DOHH2 (cell line): ENCODE measurements at regions not wholly inside any gene's neighbourhood (a gene's known extent, or its start where the extent isn't known, plus 50 kb on each side); places are given as distances from the start of the nearest gene placed in this dataset.

Source experiments
- H3F3A ChIP-seq: fragments of 200-600 bp; sonication (generic), shearing (Covaris generic); 2 replicates; pipeline ENCODE4 v1.6.0; 2016; ENCODE audit warnings: antibody characterized with exemption, mild to moderate bottlenecking; ENCODE audit not compliant: control insufficient read depth, insufficient read depth
- H3K27ac ChIP-seq: fragments of 200-600 bp; sonication (generic); 2 replicates; pipeline ENCODE4 v1.5.1; 2014; ENCODE audit warnings: low read depth, mild to moderate bottlenecking, low read length, moderate library complexity
- H3K27me3 ChIP-seq: fragments of 200-600 bp; sonication (generic); 2 replicates; pipeline ENCODE4 v1.6.1; 2014; ENCODE audit warnings: mild to moderate bottlenecking, low read length, mixed read lengths; ENCODE audit not compliant: control insufficient read depth
- H3K36me3 ChIP-seq: fragments of 200-600 bp; sonication (generic); 2 replicates; pipeline ENCODE4 v1.6.1; 2014; ENCODE audit warnings: mild to moderate bottlenecking, low read length, moderate library complexity, mixed read lengths; ENCODE audit not compliant: control insufficient read depth
- H3K4me1 ChIP-seq: fragments of 200-600 bp; sonication (generic); 2 replicates; pipeline ENCODE4 v1.6.1; 2014; ENCODE audit warnings: mild to moderate bottlenecking, low read length, mixed read lengths; ENCODE audit not compliant: control insufficient read depth
- H3K4me2 ChIP-seq: fragments of 200-600 bp; sonication (generic); 2 replicates; pipeline ENCODE4 v1.6.0; 2014; ENCODE audit warnings: mild to moderate bottlenecking, low read length, moderate library complexity
- H3K4me3 ChIP-seq: fragments of 200-600 bp; sonication (generic); 2 replicates; pipeline ENCODE4 v1.5.1; 2014; ENCODE audit warnings: mild to moderate bottlenecking, low read length, mixed read lengths
- H3K79me2 ChIP-seq: fragments of 200-600 bp; sonication (generic); 2 replicates; pipeline ENCODE4 v1.6.1; 2014; ENCODE audit warnings: mild to moderate bottlenecking, low read length, mixed read lengths; ENCODE audit not compliant: control insufficient read depth
- H3K9me2 ChIP-seq: fragments of 200-600 bp; sonication (generic); replicated peaks from 2 replicates; pipeline ENCODE4 v1.6.1; 2014; ENCODE audit warnings: mild to moderate bottlenecking, low read length, mixed read lengths; ENCODE audit not compliant: control insufficient read depth
- H3K9me3 ChIP-seq: fragments of 200-600 bp; sonication (generic); 2 replicates; pipeline ENCODE4 v1.6.1; 2014; ENCODE audit warnings: antibody characterized with exemption, low read length, mixed read lengths; ENCODE audit not compliant: control insufficient read depth, insufficient read depth
- H4K20me1 ChIP-seq: fragments of 200-600 bp; sonication (generic); 2 replicates; pipeline ENCODE4 v1.6.0; 2014; ENCODE audit warnings: low read depth, mild to moderate bottlenecking, antibody characterized with exemption, low read length, moderate library complexity; ENCODE audit not compliant: control insufficient read depth, insufficient read depth
- CTCF ChIP-seq: fragments of 200-600 bp; sonication (generic); IDR thresholded peaks from one replicate; pipeline ENCODE4 v1.5.1; 2014; ENCODE audit warnings: antibody characterized with exemption, mild to moderate bottlenecking, low read depth, low read length; ENCODE audit not compliant: poor library complexity, severe bottlenecking
- EZH2phosphoT487 ChIP-seq: fragments of 200-600 bp; sonication (generic); IDR thresholded peaks from 2 replicates; pipeline ENCODE4 v1.6.1; 2017; ENCODE audit warnings: borderline replicate concordance, mild to moderate bottlenecking, antibody characterized with exemption, low read length, moderate library complexity, mixed read lengths

GRCh38 chr3:80688814-80689213 is 921.0 kb upstream of the ROBO1 start:
- H3K4me1 ChIP-seq = no peaks in the 10 kb centered on the region
- H3K4me2 ChIP-seq = no peak overlapping the region
- H3K9me2 ChIP-seq = no peaks in the 10 kb centered on the region
- H3K27ac ChIP-seq = no peak overlapping the region
- no peaks in the 10 kb centered on the region for H3K79me2 ChIP-seq
- no peak for TF ChIP-seq CTCF
- TF ChIP-seq EZH2phosphoT487 = no peak
- H3K27me3 ChIP-seq = no peaks in the 10 kb centered on the region
- H3K4me3 ChIP-seq = no peak overlapping the region
- H3K36me3 ChIP-seq = no peaks in the 10 kb centered on the region
- no peaks in the 10 kb centered on the region for H3F3A ChIP-seq
- H4K20me1 ChIP-seq = no peaks in the 10 kb centered on the region
- no peaks in the 10 kb centered on the region for H3K9me3 ChIP-seq

- TF ChIP-seq CTCF (no peak), EZH2phosphoT487 (no peak)
- no peaks in the 10 kb centered on the region for H3K36me3 ChIP-seq
- H3K9me2 ChIP-seq = no peaks in the 10 kb centered on the region
- H3K4me1 ChIP-seq = no peaks in the 10 kb centered on the region
- H3K4me2 ChIP-seq = no peak overlapping the region
- no peak overlapping the region for H3K4me3 ChIP-seq
- H3K27me3 ChIP-seq = no peaks in the 10 kb centered on the region
- H3K9me3 ChIP-seq = no peaks in the 10 kb centered on the region
- H4K20me1 ChIP-seq = no peaks in the 10 kb centered on the region
- no peak overlapping the region for H3K27ac ChIP-seq
- no peaks in the 10 kb centered on the region for H3K79me2 ChIP-seq
- H3F3A ChIP-seq = no peaks in the 10 kb centered on the region
Observed at GRCh38 chr3:80682951-80683350, 915.2 kb upstream of the ROBO1 start.

GRCh38 chr3:80682235-80682634 is 914.4 kb upstream of the ROBO1 start:
- Histone ChIP-seq H3K4me1 (no peaks in the 10 kb centered on the region), H4K20me1 (no peaks in the 10 kb centered on the region), H3F3A (no peaks in the 10 kb centered on the region), H3K27ac (no peak overlapping the region), H3K9me2 (no peaks in the 10 kb centered on the region), H3K36me3 (no peaks in the 10 kb centered on the region), H3K27me3 (no peaks in the 10 kb centered on the region), H3K79me2 (no peaks in the 10 kb centered on the region), H3K4me2 (no peak overlapping the region), H3K9me3 (no peaks in the 10 kb centered on the region), H3K4me3 (no peak overlapping the region)
- TF ChIP-seq EZH2phosphoT487 = no peak
- no peak for TF ChIP-seq CTCF

- TF ChIP-seq EZH2phosphoT487 = no peak
- TF ChIP-seq CTCF = no peak
- H3K36me3 ChIP-seq = no peaks in the 10 kb centered on the region
- H3K27ac ChIP-seq = no peak overlapping the region
- H4K20me1 ChIP-seq = no peaks in the 10 kb centered on the region
- H3F3A ChIP-seq = no peaks in the 10 kb centered on the region
- no peak overlapping the region for H3K4me2 ChIP-seq
- no peaks in the 10 kb centered on the region for H3K4me1 ChIP-seq
- H3K27me3 ChIP-seq = no peaks in the 10 kb centered on the region
- no peaks in the 10 kb centered on the region for H3K9me3 ChIP-seq
- H3K4me3 ChIP-seq = no peak overlapping the region
- H3K9me2 ChIP-seq = no peaks in the 10 kb centered on the region
- H3K79me2 ChIP-seq = no peaks in the 10 kb centered on the region
Observed at GRCh38 chr3:80677796-80678195, 910.0 kb upstream of the ROBO1 start.
